Frontal cortex (tissue), 3 donors: ENCODE measurements at regions not wholly inside any gene's neighbourhood (a gene's known extent, or its start where the extent isn't known, plus 50 kb on each side); places are given as distances from the start of the nearest gene placed in this dataset.
"Not testable (repeated sequence)": the region's sequence is repeated elsewhere in the genome, so short reads cannot be mapped to it uniquely, and the experiment has no call there.

Experiments used
- DNase-seq, 2 donors: peaks; one replicate each; pipeline ENCODE4 v3.0.0; 2012; ENCODE audit warnings: low spot score in 2 of 2
- FAIRE-seq: peaks from 2 replicates; lab custom pipeline; 2012; peaks lifted over from hg19 to GRCh38; lab: Jason Lieb, UNC
- donor health status: control.
- donor health status: control.
- donor health status: control.

DNA sequence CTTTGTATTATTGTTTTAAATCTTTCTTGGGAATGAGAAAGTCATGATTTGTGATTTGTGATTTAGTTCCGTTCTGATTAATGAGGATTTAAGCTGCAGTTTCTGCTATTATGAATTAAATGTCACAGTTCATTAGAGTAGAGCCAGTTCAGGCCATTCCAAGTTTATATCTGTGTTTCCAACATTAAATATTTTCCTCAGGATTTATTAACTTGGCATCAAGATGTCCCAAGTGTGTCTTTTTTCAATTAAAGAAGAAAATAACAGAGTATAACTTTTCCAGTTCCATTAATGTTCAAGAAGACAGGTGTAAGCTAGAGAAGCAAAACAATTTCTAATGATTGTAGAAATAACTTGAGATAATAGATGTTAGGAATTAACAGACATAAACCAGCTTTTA lies 1183.2 kb upstream of the CELF2 start:
- FAIRE-seq (no peak), DNase-seq (no peak)

DNA sequence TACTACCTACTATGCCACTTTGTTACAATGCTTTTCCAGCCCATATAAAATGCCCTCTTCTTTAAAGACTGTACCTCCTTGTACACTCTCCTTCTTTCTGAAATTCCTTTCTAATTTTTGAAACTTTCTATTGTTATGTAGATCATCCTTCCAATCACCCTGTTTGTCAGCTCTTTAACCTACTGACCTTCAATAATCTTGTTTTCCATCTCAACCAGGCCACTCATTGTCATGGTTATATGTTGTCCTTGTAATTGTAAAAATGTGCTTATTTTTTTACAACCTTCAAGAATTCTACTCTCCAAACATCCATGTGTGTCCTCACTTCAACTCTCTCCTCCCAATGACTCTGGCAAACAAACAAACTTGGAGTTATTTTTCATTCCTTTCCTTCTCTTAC lies 1172.6 kb upstream of the CELF2 start:
- no peak for FAIRE-seq

DNA sequence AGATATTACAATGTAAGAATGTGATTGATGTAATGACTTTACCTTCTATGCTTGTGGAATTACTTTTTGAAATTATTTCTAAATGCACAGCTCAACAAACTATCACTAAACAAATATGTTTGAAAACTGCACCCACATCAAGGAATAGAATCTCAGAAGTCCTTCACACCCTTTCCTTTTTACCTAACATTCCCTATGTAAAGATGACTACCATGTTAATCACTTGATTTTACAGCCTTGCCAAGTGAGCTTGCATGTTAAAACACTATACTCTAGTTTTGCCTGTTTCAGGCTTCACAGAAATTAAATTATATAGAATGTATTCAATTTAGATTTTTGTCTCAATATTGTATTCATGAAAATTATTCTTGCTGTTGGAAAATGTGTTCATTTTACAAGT lies 1169.4 kb upstream of the CELF2 start:
- no peak for DNase-seq
- FAIRE-seq: no peak

More for the DNA sequence above, 1172.6 kb upstream of the CELF2 start:
- no peak for DNase-seq

DNA sequence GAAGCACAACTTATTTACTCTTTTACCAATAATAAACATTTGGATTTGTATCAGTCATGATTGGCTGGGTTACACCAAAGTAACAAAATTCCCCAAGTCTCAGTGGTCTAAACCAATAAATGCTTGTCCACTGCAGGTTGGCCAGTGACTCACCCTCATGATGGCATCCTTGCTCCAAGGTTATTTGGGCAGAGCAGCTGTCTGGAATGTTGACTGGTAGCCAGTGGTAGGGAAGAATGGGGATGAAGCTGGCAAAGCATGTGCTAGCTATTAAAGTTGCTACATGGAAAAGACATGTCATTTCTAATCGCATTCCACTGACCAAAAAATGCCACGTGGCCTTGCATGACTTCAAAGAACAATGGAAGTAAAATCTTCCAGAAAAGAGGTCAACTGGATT lies 1168.7 kb upstream of the CELF2 start:
- DNase-seq (no peak), FAIRE-seq (no peak)

DNA sequence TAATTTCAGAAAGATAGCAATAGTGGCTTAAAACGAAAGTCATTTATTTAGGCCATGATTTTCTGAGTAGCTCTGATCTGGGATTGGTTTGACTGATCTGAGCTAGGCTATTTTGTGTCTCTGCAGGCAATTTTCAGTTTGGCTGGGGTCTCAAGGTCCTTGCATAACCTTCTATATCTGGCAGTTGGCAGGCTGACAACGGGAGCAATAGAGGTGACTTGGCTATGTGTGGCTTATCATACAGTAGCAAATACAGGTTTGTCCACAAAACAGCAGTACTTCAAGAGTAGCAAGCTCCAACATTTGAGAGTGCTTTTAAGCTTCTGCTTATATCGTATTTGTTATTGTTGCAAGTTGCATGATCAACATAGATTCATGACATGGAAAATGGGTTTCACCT lies 1167.3 kb upstream of the CELF2 start:
- DNase-seq (no peak), FAIRE-seq (no peak)

DNA sequence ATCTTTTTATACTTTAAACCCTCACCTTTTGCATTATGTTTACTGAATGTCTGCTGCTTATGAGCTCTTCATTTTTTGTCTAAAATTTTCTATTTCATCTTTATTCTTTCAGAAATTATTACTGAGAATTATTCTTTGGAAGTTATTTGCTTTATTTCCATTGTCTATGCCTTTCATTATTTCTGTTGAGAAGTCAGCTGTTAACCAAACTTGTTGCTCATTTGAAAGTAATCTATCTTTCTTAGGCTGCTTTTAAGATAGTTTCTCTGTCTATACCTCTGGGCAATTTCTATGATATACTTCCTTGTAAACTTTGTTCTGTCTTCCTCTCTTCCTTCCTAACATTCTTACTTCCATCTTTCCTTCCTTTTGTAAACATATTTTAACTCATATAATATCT lies 1165.9 kb upstream of the CELF2 start:
- DNase-seq (no peak), FAIRE-seq (no peak)

DNA sequence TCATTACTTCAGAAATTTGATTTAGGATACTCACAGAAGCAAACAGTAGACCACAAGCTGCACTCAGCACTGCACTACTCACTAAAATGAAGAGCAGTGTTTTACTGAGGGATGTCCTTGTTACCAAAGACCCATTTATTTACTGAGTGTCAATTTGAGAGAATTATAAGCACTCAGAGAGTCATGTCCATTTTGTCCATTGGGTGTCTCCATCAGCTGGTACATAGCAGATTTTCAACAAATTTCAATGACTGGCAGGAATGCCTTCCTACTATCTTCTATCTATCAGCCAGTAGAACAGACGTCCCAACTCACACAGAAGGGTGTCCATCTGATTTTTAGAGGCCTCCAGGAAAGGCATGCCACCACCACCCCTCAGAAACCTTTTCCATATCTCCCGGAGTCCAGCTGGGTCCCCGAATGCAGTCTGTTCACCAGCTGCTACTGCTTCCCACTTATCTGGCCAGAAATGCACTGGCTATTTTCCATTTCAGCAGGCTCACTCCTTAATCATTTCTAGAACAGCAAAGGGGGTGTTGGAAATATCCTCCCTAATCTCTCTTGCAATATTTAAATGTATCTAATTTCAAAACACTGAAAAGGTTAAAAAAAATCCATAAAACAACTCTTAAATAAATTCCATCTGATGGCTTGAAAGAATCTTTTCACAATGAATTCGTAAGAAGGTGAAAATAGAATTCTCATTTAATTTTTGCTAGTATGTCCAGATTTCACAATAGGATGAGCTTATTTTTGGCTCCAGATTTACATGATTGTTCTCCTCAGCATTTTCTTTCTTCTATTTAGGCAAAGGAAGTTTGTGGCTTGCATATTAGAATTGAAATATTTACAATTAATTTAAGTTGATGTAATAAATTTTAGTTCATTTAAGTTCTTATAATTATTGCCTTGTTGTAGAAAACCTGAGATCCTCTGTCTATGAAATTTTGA lies 1164.0 kb upstream of the CELF2 start:
- DNase-seq (no peak), FAIRE-seq (no peak)

DNA sequence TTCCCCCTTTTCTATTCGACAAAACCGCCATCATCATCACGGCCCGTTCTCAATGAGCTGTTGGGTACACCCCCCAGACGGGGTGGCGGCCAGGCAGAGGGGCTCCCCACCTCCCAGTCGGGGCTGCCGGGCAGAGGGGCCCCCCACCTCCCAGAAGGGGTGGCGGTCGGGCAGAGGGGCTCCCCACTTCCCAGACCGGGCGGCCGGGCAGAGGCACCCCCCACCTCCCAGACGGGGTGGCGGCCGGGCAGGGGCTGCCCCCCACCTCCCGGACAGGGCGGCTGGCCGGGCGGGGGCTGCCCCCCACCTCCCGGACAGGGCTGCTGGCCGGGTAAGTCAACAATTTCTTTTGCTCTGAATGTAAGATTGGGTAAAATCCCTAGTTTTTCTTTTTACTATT lies 1162.2 kb upstream of the CELF2 start:
- not testable (repeated sequence) for DNase-seq, FAIRE-seq

DNA sequence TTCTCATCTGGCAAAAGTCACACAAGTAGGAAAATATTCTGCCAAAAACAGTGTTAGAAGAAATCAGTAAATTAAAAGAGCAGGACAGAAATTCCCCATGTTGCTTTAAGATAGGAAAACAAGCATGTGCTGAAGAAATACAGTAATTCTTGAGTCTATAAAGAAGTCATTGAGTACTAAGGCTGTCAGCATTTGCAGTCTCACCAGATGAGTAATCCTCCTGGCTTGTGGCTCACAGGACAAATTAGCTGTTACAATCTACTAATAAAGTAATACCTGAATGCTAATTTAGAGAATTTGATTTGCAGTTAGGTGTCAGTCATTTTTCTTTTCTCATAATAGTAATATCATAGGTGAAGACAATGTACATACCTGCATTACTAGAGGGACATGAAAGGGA lies 1158.9 kb upstream of the CELF2 start:
- FAIRE-seq: no peak
- no peak for DNase-seq

DNA sequence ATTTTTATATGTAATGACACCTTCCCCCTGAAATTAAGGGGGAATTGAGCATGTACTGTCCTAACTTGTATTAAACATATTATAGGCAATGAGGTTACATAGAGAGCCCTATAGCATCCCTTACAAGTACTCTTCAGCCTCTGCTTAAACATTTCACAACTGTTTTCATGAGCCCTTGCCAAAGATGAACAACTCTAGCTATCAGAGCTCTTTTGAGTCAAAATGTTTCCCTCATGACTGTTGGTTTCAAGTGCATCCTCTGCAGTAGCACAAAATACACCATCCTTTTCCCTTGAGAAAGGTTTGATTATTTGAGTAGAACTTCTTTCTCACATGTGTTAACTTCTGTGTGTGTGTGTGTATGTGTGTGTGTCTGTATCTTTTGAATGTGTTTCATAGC lies 1157.6 kb upstream of the CELF2 start:
- no peak for DNase-seq
- FAIRE-seq: no peak

DNA sequence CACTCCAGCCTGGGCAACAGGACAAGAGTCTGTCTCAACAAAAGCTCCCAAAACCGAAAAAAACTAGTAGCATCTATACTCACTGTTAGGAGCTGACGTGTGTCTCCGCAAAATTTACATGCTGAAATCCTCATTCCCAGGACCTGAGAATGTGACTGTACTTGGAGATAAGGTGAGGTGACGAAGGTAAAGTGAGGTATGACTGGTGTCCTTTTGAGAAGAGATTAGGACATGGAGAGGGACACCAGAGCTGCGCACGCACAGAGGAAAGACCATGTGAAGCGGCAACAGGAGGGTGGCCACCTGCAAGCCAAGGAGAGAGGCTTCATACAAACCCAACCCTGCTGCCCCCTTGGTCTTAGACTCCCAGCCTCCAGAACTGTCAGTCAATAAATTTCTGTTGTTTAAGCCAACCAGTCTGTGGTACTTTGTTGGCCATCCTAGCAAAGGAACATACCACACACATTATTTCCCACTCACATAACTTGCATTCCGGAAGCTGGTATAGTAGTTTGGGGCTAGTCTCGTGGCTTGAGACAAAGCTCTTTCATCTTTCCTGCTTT lies 1154.0 kb upstream of the CELF2 start:
- FAIRE-seq (no peak), DNase-seq (no peak)

DNA sequence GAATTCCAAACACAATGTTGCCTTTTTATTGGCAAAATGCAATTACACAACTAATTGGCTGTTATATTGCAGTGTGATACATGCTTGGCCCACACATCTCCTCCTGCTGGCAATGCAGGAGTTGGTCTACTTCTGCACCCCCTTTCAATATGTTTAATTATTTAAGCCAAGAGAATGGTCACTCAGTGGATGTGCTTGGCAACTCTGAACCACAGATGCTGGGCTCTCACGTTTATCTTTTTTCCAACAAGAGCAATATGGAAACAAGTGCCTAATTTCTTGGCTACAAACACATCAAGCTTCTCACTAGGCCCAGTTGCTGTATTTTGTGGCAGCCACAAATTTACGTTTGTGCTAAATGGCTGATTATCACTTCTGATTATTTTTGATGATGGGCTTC lies 1149.2 kb upstream of the CELF2 start:
- no peak for DNase-seq

DNA sequence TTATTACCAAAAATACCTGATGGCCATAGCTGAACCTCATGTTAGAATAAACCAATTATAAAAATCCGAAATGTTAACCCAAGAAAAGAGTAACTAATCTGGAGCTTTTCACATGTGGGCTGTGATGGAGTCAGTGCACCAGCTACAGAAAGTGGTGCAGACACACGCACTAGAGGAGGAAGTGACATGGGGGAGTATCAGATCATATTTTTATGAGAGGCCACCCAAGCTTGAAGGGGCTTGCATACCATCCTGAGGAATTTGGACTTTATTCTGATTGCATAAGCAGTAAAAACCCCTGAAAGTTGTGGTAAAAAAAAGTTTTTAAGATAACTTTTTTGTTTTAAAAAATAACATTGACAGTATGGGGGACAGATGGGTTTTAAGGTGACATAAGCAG lies 1148.5 kb upstream of the CELF2 start:
- no peak for FAIRE-seq
- no peak for DNase-seq

More for the DNA sequence above, 1149.2 kb upstream of the CELF2 start:
- no peak for FAIRE-seq

DNA sequence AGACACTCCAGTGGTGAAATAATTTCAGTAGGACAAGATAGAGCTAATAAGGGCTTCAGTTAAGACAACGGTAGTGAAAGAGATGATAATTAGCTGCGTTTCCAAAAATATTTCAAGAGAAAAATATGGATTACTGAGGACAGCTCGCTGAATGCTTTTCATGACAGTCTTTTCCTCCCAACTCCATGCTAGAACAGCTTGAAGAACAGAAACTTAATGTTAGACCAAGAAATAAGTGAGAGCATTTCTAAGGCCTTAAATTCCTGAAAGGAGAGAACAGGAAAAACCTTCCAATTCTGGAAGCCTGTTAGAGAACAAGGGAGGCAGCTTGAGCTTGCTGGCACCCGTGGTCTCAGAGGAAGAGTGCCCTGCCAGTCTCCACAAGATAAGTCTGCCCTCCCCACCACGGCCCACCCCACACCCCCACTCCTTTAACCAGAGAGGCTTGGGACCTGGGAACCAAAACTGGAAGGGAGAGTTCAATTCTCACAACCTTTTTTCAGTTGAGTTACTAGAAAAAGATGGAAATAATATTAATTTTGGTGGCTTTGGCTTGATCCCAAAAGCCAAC lies 1148.0 kb upstream of the CELF2 start:
- no peak for DNase-seq

DNA sequence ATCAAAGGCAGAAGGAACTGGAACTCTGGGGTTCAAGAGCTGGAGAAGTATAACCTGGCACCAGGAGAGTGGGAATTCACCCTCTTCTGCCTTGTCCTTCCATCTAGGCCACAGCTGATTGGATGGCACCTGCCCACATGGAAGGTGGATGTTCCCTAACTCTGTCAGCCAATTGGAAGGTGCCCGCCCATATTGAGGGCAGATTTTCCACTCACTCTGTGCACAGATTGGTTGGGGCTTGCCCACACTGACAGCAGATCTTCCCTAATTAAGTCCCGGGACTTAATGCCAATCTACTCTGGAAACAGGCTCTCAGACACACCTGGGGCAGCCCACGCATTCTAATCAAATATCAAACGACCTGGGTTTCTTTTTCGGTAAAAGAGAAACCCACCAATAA lies 1142.3 kb upstream of the CELF2 start:
- no peak for DNase-seq
- FAIRE-seq: no peak

More for the DNA sequence above, 1148.0 kb upstream of the CELF2 start:
- FAIRE-seq: no peak

DNA sequence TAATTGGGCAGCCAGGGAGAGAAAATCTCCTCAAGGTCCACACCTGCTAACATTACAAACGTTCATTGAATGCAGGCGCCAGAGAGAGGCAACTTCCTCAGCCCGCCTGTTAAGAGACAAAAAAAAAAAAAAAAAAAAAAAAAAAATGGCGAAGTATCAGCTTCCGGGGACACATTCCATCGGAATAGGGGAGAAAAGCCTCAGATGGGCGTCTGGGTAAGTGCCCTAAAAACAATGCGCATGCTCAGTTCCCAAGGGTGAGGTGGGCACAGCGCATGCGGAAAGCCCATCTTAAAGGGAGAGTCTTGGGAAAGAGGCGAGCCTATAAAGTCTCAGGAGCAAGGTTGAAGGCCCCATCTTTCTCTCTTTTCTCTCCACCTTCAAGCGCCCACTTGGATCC lies 1139.7 kb upstream of the CELF2 start:
- FAIRE-seq (no peak), DNase-seq (no peak)

DNA sequence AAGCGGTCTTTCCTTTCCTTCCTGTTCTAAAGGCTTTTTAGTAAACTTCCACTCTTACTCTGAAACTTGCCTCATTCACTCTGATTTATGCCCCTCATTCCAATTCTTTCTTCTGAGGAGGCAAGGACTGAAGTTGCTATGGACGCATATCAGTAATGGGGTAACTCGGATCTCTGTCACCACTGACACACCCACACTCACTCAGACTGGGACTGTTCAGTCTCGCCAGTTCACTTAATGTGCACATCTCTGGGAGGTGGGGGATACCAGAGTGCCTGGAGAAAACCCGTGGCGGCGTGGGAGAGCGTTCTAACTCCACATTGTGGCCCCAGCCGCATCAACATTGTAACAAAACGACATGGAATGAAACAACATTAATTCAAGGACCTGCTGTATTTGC lies 1139.3 kb upstream of the CELF2 start:
- DNase-seq (no peak), FAIRE-seq (no peak)

DNA sequence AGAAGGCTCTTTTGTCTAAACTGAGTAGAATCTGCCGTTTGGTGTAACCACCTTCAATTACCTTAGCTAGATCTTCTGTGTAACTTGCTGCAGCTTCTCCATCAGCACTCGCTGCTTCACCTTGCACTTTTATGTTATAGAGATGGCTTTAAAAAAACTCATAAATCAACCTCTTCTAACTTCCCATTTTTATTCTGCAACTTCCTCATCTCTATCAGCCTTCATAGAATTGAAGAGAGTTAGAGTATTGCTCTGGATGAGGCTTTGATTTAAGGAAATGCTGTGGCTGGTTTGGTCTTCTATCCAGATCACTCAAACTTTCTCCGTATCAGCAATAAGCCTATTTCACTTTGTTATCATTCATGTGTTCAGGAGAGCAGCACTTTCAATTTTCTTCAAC lies 1131.9 kb upstream of the CELF2 start:
- no peak for DNase-seq
- FAIRE-seq: no peak

DNA sequence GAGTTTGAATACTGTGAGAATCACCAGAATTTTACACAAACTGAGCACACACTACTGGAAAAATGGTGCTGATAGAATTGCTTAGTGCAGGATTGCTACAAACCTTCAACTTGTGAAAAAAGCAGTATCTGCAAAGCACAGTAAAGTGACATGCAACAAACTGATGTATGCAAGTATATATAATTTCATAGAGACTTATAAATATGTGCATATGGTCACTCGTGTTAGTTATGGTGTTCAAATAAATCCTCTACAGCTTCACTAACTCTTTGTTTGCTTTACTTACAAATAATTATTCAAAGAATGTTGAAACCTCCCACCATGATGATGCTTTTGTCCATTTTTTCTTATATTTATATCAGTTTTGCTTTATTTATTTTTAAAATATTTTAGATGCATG lies 1130.9 kb upstream of the CELF2 start:
- FAIRE-seq (no peak), DNase-seq (no peak)

DNA sequence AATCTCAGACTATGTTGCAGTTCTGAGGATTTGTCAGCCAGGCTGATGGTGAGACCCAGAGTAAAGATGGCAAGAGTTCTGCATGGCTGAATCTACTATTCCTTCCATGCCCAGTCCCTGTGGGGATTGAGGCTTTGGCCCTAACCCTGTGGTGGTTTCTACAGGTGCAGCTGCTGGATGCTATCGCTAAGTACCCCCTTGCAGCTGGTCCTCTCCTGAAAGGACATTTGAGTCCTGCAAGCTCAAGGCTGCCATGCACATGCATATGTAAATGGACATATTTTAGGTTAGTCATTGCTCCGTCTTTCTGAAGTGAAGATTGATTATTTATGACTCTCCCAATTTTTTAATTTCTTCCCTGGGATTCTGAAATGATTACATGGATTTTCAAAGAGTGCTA lies 1122.2 kb upstream of the CELF2 start:
- no peak for DNase-seq
- FAIRE-seq: no peak

DNA sequence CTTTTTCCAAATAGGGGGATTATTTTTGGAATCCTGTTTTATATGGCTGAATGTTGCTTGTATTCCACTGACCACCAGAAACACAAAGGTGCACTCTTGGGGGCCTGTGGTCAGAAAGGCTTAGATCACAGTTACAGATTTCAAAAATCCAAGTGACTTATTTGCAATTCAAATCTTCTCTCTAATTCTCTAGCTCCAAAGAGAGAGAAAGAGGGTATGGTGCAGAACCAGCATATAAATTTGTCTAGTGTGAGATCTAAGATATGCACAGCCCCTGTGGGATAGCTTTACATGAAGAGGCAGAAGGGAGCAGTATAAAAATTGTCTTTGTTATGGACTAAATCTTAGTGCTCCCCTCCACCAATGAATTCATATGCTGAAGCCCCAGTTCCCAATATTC lies 1121.7 kb upstream of the CELF2 start:
- no peak for FAIRE-seq

More for the DNA sequence above, 1121.7 kb upstream of the CELF2 start:
- no peak for DNase-seq
